ENCODE measurements at regions not wholly inside any gene's neighbourhood (a gene's known extent, or its start where the extent isn't known, plus 50 kb on each side); places are given as distances from the start of the nearest gene placed in this dataset.

DNA sequence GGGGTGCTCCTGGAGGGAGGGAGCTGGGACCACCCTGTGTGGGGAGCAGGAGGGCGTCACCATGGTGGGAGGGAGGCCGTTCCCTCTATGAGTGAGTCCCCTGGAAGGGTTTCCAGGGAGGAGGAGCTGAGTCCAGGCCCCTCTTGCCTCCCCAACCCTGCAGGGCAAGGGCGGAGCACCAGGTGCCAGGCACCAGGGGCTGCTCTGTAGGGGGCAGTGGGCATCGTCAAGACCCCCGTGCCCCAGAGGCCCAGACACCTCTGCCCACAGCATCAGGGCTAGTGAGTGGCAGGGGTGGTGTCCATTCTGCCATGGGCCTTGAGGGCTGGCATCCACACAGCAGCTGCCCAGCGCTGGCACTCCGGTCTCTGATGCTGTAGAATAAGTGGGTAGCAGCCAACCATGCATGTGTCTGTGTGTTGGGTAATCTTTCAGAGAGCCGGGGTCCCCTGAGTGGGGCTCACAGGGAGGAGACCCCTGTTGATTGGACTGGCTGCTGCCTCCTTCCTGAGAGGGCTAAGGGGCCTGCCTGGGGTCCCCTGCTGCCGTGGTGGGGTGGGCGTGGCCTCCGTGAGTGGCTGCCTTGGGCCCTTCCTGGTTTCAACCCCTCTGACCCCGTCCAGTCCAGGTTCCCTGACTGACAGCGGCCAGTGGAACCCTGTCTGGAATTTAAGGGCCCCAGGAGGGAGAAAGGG lies 72.7 kb upstream of the RNU6ATAC start:
- no peak overlapping the region for H3K4me3 ChIP-seq (ENCODE audit: low read depth, low read length)
- TF ChIP-seq, protein P1, sequence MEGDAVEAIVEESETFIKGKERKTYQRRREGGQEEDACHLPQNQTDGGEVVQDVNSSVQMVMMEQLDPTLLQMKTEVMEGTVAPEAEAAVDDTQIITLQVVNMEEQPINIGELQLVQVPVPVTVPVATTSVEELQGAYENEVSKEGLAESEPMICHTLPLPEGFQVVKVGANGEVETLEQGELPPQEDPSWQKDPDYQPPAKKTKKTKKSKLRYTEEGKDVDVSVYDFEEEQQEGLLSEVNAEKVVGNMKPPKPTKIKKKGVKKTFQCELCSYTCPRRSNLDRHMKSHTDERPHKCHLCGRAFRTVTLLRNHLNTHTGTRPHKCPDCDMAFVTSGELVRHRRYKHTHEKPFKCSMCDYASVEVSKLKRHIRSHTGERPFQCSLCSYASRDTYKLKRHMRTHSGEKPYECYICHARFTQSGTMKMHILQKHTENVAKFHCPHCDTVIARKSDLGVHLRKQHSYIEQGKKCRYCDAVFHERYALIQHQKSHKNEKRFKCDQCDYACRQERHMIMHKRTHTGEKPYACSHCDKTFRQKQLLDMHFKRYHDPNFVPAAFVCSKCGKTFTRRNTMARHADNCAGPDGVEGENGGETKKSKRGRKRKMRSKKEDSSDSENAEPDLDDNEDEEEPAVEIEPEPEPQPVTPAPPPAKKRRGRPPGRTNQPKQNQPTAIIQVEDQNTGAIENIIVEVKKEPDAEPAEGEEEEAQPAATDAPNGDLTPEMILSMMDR (IDR thresholded peaks at IDR 0.05; ENCODE audit: borderline replicate concordance, insufficient read depth, low read depth, low read length): no peak

DNA sequence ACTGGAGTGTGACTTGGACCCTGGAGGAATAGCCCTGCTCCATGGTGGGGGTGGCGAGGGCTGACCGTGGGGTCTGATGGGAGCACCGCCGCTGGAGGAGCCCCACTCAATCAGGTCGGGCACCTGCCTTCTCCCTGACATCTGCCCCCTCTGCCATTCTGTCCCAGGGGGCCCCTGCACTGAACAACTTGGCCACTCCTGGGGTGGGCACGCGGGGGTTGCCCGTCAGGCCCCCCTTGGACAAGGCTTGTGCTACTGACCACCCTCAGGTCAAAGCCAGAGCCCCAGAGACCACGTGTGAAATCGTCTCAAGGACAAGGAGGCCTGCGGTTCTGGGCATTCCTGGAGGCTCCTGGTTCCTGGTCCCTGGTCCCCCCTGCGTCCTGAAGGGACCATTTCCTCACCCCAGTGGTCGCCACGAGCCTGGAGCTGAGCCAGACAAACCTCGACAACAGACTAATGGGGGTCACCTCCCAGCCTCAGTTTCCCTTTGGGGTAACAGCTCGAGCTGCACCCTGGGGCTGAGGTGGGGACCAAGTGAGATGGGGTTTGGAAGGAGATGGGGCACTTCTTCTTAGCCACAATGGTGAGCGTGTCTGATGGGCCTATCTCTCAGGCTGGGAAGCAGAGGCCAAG lies 73.4 kb upstream of the RNU6ATAC start:
- TF ChIP-seq, protein P1 (IDR thresholded peaks at IDR 0.05; ENCODE audit: borderline replicate concordance, insufficient read depth, low read depth, low read length): no peak
- H3K4me3 ChIP-seq (ENCODE audit: low read depth, low read length): no peak overlapping the region

DNA sequence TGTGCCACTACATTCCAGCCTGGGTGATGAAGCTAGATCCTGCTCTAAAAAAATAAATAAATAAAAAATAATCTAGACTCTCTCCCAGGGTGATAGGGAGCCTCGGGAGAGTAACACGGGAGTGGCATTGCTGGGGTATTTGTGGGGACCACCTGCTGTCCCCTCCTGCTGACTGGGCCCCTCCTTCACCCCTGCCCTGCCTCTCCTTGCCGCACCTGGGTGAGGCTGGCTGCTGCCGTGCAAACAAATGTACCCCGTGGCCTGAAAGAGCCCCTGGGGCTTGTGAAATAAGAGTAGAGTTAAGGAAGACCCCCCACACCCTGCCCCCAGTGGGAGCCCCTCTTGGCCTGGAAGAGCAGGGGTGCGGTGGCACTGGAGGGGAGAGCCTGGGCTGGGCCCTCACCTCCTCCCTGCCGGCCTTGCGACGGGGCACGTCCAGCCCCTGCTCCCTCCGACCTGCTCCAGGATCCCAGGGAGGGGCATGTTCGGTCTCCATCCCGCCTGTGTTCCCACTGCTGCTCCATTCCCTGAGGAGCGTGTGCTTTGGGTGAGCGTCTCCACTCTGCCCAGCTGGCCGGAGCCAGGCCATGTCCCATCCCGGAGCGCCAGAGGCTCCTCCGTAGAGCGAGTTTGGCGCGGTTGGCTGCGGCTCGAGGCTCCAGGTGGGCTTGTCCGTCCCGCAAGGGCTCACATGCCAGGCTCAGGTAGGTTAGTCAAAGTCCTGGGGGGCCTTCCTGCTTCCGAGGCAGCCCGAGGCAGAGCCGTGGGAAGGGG lies 75.0 kb upstream of the RNU6ATAC start:
- no peak overlapping the region for H3K4me3 ChIP-seq (ENCODE audit: low read depth, low read length)
- TF ChIP-seq, protein P1 (IDR thresholded peaks at IDR 0.05; ENCODE audit: borderline replicate concordance, insufficient read depth, low read depth, low read length): no peak

DNA sequence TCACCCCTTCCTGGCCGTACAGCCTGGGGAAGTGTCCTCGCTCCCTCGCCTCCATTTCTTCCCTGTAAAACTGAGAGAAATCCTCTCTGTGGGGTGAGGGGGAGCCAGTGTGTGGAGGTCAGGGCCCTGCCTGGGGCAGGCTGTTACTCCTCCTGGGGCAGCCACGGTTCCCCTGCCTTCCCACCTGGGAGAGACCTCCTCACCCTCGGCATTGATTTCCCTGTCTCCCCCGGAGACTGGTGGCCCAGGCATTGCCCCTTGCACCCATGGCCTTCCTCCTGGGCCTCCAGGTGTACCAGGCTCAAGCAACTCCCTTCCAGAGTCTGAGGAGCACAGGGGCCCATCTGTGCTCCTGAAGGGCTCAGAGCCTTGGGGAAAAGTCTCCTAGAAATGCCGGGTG lies 75.6 kb upstream of the RNU6ATAC start:
- no peak overlapping the region for H3K4me3 ChIP-seq (ENCODE audit: low read depth, low read length)
- TF ChIP-seq, protein P1 (IDR thresholded peaks at IDR 0.05; ENCODE audit: borderline replicate concordance, insufficient read depth, low read depth, low read length): no peak

DNA sequence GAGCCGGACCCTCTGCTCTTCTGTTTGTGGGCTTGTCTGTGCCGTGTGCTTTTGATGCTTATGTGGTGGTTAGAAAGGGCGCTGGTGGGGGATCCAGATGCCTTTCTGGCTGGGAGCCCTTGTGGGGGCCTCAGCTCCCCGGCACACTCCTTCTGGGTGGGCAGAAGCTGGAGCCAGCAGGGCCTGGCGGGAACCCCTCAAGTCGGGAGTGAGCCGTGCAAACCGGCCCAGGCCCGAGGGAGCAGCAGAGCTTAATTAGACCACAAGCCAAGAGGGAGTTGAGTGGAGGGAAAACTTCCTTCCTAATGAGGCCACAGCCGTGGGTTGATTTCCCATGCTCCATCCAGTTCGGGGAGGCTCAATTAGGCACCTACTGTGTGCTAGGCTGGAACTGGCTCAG lies 76.0 kb upstream of the RNU6ATAC start:
- H3K4me3 ChIP-seq (ENCODE audit: low read depth, low read length): no peak overlapping the region
- TF ChIP-seq, protein P1 (IDR thresholded peaks at IDR 0.05; ENCODE audit: borderline replicate concordance, insufficient read depth, low read depth, low read length): no peak

DNA sequence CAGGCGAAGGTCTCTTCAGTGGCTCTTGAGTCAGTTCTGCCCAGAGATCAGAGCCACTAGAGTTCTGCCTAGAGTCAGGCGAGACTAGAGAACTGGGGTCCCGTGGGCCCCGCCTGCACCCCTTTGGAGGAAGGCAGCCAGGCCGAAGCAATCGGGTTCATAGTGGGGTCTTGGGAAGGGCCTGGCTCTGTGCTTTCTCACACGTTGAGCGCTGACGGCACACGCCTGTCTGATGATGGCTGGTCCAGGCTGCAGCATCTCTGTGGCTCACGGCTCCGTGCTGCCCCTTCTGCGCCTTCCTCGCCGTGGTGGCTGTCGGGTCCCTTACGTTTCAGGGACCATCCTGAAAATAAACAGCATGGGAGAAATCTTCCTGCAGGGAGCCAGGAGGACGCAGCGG lies 78.3 kb upstream of the RNU6ATAC start:
- TF ChIP-seq, protein P1 (IDR thresholded peaks at IDR 0.05; ENCODE audit: borderline replicate concordance, insufficient read depth, low read depth, low read length): no peak

More for the DNA sequence above, 78.3 kb upstream of the RNU6ATAC start:
- no peak overlapping the region for H3K4me3 ChIP-seq (ENCODE audit: low read depth, low read length)
